ENCODE measurements at regions not wholly inside any gene's neighbourhood (a gene's known extent, or its start where the extent isn't known, plus 50 kb on each side); places are given as distances from the start of the nearest gene placed in this dataset.

- TF ChIP-seq PRDM15 (CRISPR knock-in tag; IDR thresholded peaks at IDR 0.05): no peak
- no peak for TF ChIP-seq NFIC (IDR thresholded peaks at IDR 0.05; ENCODE audit: low read length)
Observed at GRCh38 chr22:48890693-48891554, 936.7 kb downstream of the BRD1 start (continued).

- Histone ChIP-seq H3K4me3 (replicated peaks in 1 of 3; ENCODE audit: insufficient read depth in 1 of 3, low read depth in 2 of 3, low read length in 3 of 3) (no peak overlapping the region), H3K27me3 (ENCODE audit: control insufficient read depth in 1 of 2, insufficient read depth in 2 of 2, low read length in 2 of 2) (peaks cover 3 to 46% of the 10 kb centered on the region in 2 experiments; a peak in 3 of 5 replicates), H3K27ac (ENCODE audit: extremely low read length, insufficient read depth, low read length) (no peak overlapping the region), H3K36me3 (replicated peaks in 1 of 2; ENCODE audit: control insufficient read depth in 1 of 2, insufficient read depth in 2 of 2, low read length in 2 of 2) (no peaks in the 10 kb centered on the region), H3K4me1 (ENCODE audit: insufficient read depth, low read length) (no peaks in the 10 kb centered on the region), H4K20me1 (ENCODE audit: insufficient read depth, low read length) (no peaks in the 10 kb centered on the region), H3K79me2 (ENCODE audit: insufficient read depth, low read length) (no peaks in the 10 kb centered on the region), H3K9me3 (ENCODE audit: low read length) (no peaks in the 10 kb centered on the region), H3K9ac (ENCODE audit: insufficient read depth, low read depth, low read length) (no peak overlapping the region), H3K4me2 (ENCODE audit: low read depth, low read length) (no peak overlapping the region), H2AFZ (ENCODE audit: low read length) (no peak overlapping the region)
- ATAC-seq (no peak), DNase-seq (ENCODE audit: low spot score) (no peak), FAIRE-seq (no peak)
- CTCF ChIA-PET (ENCODE audit: low intra/inter-chr PET ratio, low total read pairs): no interaction called here
- 21% methylated on average over 8 of the region's 22 CpGs for WGBS (ENCODE audit: low lambda C conversion rate)
- no TSS peak for BruUV-seq (replicated peaks)
- POLR2A ChIA-PET: no interaction called here
- in situ Hi-C loops (cut with HindIII; ENCODE audit: extremely low pct_ligation_motif_present, low pct_unique_long_range_greater_than_20kb) (no loop called here), intact Hi-C loops (cut with micrococcal nuclease; ENCODE audit: unreplicated experiment) (no loop called here)
- TF ChIP-seq ATF5 (CRISPR knock-in tag; IDR thresholded peaks at IDR 0.05; ENCODE audit: low read depth) (no peak), ZNF652 (CRISPR knock-in tag; IDR thresholded peaks at IDR 0.05; ENCODE audit: borderline replicate concordance, low read depth) (no peak), IKZF5 (CRISPR knock-in tag; IDR thresholded peaks at IDR 0.05) (no peak), NFATC3 (CRISPR knock-in tag; IDR thresholded peaks at IDR 0.05) (no peak), ZNF281 (CRISPR knock-in tag; IDR thresholded peaks at IDR 0.05; ENCODE audit: borderline replicate concordance) (no peak), DMAP1 (CRISPR knock-in tag; IDR thresholded peaks at IDR 0.05) (no peak), PITX1 (CRISPR knock-in tag; IDR thresholded peaks at IDR 0.05) (no peak), NCOR1 (IDR thresholded peaks at IDR 0.05; ENCODE audit: borderline replicate concordance, low read length) (no peak), ZFP37 (CRISPR knock-in tag; IDR thresholded peaks at IDR 0.05; ENCODE audit: borderline replicate concordance) (no peak)
Observed at GRCh38 chr22:48889887-48890692, 937.6 kb downstream of the BRD1 start.

Data from HepG2 (cell line).